Peyer's patch (tissue), 4 donors: ENCODE measurements at regions not wholly inside any gene's neighbourhood (a gene's known extent, or its start where the extent isn't known, plus 50 kb on each side); places are given as distances from the start of the nearest gene placed in this dataset.

ENCODE experiments used
- POLR2A ChIP-seq, 2 donors: fragments of 450-650 bp; IDR thresholded peaks; one replicate each; pipeline ENCODE4 v1.5.1; 2017; ENCODE audit warnings: antibody characterized with exemption in 2 of 2, mild to moderate bottlenecking in 2 of 2, moderate library complexity in 2 of 2
- TF ChIP-seq, protein P1 (sequence below), 6 experiments: fragments of 450-650 bp in 4 of 6; fragments of 200-600 bp in 2 of 6; sonication (generic) in 1 of 6; IDR thresholded peaks; one replicate each; pipeline ENCODE4 v1.5.1; 2017 to 2019; ENCODE audit warnings: antibody characterized with exemption in 6 of 6, mild to moderate bottlenecking in 3 of 6, moderate library complexity in 1 of 6

DNA sequence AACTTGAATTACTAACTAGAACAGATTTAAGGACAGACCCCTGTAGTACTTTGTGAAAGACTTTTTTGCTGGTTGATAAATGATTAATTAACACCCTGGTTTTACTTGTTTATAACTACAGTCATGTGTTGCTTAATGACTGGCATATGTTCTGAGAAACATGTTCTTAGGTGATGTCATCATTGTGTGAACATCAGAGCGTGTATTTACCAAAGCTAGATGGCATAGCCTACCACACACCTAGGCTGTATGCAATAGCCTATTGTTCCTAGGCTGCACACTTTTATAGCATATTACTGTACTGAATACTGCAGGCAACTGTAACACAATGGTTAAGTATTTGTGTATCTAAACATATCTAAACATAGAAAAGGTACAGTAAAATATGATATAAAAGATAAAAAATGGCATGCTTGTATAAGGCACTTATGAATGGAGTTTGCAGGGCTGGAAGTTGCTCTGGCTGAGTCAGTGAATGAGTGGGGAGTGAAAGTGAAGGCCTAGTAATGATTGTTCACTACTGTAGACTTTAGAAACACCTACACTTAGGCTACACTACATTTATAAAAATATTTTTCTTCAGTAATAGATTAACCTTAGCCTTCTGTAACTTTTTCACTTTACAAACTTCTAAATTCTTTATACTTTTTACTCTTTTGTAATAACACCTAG lies 260.3 kb downstream of the KCNRG start:
- TF ChIP-seq, protein P1, sequence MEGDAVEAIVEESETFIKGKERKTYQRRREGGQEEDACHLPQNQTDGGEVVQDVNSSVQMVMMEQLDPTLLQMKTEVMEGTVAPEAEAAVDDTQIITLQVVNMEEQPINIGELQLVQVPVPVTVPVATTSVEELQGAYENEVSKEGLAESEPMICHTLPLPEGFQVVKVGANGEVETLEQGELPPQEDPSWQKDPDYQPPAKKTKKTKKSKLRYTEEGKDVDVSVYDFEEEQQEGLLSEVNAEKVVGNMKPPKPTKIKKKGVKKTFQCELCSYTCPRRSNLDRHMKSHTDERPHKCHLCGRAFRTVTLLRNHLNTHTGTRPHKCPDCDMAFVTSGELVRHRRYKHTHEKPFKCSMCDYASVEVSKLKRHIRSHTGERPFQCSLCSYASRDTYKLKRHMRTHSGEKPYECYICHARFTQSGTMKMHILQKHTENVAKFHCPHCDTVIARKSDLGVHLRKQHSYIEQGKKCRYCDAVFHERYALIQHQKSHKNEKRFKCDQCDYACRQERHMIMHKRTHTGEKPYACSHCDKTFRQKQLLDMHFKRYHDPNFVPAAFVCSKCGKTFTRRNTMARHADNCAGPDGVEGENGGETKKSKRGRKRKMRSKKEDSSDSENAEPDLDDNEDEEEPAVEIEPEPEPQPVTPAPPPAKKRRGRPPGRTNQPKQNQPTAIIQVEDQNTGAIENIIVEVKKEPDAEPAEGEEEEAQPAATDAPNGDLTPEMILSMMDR (IDR thresholded peaks at IDR 0.05) = no peak
- TF ChIP-seq POLR2A (IDR thresholded peaks at IDR 0.05) = no peak
